ENCODE measurements at regions not wholly inside any gene's neighbourhood (a gene's known extent, or its start where the extent isn't known, plus 50 kb on each side); places are given as distances from the start of the nearest gene placed in this dataset.
A peak's percentile ranks its signal among the peaks of the same experiment; 100 is the strongest.

GRCh38 chr11:130583801-130584211, 135.4 kb downstream of the ADAMTS15 start:
- ATAC-seq (ENCODE audit: low FRiP score) = no peak
- TF ChIP-seq, protein P1, sequence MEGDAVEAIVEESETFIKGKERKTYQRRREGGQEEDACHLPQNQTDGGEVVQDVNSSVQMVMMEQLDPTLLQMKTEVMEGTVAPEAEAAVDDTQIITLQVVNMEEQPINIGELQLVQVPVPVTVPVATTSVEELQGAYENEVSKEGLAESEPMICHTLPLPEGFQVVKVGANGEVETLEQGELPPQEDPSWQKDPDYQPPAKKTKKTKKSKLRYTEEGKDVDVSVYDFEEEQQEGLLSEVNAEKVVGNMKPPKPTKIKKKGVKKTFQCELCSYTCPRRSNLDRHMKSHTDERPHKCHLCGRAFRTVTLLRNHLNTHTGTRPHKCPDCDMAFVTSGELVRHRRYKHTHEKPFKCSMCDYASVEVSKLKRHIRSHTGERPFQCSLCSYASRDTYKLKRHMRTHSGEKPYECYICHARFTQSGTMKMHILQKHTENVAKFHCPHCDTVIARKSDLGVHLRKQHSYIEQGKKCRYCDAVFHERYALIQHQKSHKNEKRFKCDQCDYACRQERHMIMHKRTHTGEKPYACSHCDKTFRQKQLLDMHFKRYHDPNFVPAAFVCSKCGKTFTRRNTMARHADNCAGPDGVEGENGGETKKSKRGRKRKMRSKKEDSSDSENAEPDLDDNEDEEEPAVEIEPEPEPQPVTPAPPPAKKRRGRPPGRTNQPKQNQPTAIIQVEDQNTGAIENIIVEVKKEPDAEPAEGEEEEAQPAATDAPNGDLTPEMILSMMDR (IDR thresholded peaks at IDR 0.05) = no peak
- no peak for DNase-seq (ENCODE audit: low spot score)

DNA sequence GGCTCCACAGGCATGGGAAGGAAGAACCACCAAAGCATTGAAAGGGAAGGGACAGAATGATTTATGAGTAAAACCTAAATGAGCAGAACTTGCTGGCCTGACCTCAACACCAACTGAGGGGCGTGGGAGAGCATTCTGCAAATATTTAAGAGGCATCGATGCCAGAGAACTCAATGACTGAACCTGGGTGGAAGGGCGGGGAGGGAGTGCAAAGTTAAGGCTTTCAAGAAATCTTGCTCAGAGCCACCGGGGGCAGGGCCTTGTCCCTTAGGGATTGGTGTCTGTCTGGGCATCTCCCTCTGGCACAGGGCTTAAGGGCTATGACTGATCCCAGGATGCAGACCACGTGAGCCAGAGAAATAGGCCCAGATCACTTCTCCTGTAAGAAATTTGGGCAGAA, 137.1 kb downstream of the ADAMTS15 start:
- ATAC-seq (ENCODE audit: low FRiP score) (peak; percentile 85), DNase-seq (ENCODE audit: low spot score) (no peak)
- TF ChIP-seq, protein P1 (IDR thresholded peaks at IDR 0.05) = no peak

DNA sequence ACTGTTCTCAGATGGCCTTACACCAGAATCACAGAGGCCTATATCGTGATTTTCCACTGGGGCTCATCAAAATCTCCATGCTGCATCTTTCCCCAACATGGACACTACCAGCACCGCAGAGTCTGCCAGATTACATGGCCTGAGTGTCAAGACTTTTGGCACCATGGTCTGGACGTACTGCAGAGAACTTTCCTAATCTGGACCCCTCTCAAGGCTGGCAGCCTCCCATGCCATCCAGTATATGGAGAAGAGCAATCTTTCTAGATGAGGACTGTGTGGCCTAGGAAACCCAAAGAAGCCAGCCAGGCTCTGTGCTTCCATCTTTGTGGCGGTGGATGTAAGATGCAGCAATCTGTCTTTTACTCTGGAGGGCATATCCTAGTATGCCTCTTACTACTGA, 139.2 kb downstream of the ADAMTS15 start:
- TF ChIP-seq, protein P1 (IDR thresholded peaks at IDR 0.05) = no peak
- ATAC-seq (ENCODE audit: low FRiP score) = no peak
- no peak for DNase-seq (ENCODE audit: low spot score)

DNA sequence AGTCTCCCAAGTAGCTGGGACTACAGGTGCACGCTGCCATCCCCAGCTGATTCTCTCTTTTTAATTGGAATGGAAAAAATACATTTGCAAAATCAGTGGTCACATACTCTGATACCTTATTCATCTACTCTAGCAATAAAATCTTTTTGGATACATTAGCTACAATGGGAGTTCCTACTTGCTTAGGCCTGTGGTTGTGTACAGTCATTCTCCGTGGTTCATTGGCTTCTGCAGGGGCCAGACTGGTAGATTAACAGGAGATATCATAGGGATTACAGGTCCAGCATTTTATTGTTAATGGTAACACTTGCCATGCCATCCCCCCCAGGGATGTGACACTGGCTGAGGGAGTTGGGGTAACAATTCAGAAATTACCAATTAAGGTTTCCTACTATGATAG, 140.0 kb downstream of the ADAMTS15 start:
- DNase-seq (ENCODE audit: low spot score) (no peak), ATAC-seq (ENCODE audit: low FRiP score) (no peak)
- TF ChIP-seq, protein P1 (IDR thresholded peaks at IDR 0.05) = no peak

- TF ChIP-seq, protein P1 (IDR thresholded peaks at IDR 0.05) = no peak
- DNase-seq (ENCODE audit: low spot score) (no peak), ATAC-seq (ENCODE audit: low FRiP score) (no peak)
Observed at GRCh38 chr11:130592056-130592455, 143.6 kb downstream of the ADAMTS15 start.

DNA sequence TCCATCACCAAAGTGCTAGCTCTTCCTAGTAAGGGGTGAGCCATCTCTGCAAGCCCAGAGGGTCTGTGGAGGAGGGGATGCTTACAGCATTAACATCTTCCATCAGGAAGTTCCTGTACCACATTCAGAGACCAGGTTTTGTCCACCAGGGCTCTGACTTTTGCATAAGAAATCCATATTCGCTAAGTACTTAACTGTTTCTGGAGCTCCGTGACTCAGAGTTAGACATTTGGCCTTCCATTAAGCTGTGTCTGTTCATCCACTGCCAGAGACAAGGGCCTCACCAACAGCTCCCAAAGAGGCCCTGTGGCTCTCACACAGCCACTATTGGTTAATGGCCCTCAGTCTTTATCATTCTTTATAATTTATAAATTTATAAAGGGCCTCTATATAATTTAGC, 144.6 kb downstream of the ADAMTS15 start:
- no peak for ATAC-seq (ENCODE audit: low FRiP score)
- no peak for DNase-seq (ENCODE audit: low spot score)
- TF ChIP-seq, protein P1 (IDR thresholded peaks at IDR 0.05) = no peak

GRCh38 chr11:130598433-130598832, 150.0 kb downstream of the ADAMTS15 start:
- DNase-seq (ENCODE audit: low spot score) = no peak
- ATAC-seq (ENCODE audit: low FRiP score) = no peak

More at GRCh38 chr11:130598433-130598832, 150.0 kb downstream of the ADAMTS15 start:
- TF ChIP-seq, protein P1 (IDR thresholded peaks at IDR 0.05) = no peak
